DND-41 (cell line): ENCODE measurements at regions not wholly inside any gene's neighbourhood (a gene's known extent, or its start where the extent isn't known, plus 50 kb on each side); places are given as distances from the start of the nearest gene placed in this dataset.

Experiments
- ATAC-seq: fragments of 200-7000 bp; cut with Tn5 transposase; 3 replicates; pipeline ENCODE4 v1.9.1; 2021; ENCODE audit warnings: low read depth; ENCODE audit not compliant: insufficient read depth
- DNase-seq: peaks from one replicate; pipeline ENCODE4 v3.0.0-alpha.2; 2020
- H2AFZ ChIP-seq: 2 replicates; pipeline ENCODE4 v1.6.0; 2012; ENCODE audit warnings: low read depth, low read length
- H3K27ac ChIP-seq: 2 replicates; pipeline ENCODE4 v1.5.1; 2012; ENCODE audit warnings: low read length, inconsistent platforms
- H3K27me3 ChIP-seq: fragments of 200-600 bp; sonication (generic); 2 replicates; pipeline ENCODE4 v1.6.0; 2012; ENCODE audit warnings: low read length, mild to moderate bottlenecking, inconsistent platforms; ENCODE audit not compliant: insufficient read depth, poor library complexity
- H3K36me3 ChIP-seq: 2 replicates; pipeline ENCODE4 v1.5.1; 2012; ENCODE audit warnings: low read length, inconsistent platforms; ENCODE audit not compliant: insufficient read depth
- H3K4me1 ChIP-seq: 2 replicates; pipeline ENCODE4 v1.5.1; 2012; ENCODE audit warnings: mild to moderate bottlenecking, low read length; ENCODE audit not compliant: insufficient read depth
- H3K4me2 ChIP-seq: 2 replicates; pipeline ENCODE4 v1.6.0; 2012; ENCODE audit warnings: mild to moderate bottlenecking, moderate library complexity, low read length, inconsistent platforms; ENCODE audit not compliant: insufficient read depth
- H3K4me3 ChIP-seq, 2 experiments: fragments of 200-600 bp in 1 of 2; shearing (Covaris generic) in 1 of 2; 2 replicates each; pipeline ENCODE4 v1.5.1; 2012 to 2016; ENCODE audit warnings: inconsistent platforms in 2 of 2, low read length in 2 of 2, mild to moderate bottlenecking in 2 of 2, low read depth in 1 of 2, moderate library complexity in 1 of 2
- H3K79me2 ChIP-seq: 2 replicates; pipeline ENCODE4 v1.6.0; 2012; ENCODE audit warnings: low read length, inconsistent platforms; ENCODE audit not compliant: insufficient read depth
- H3K9ac ChIP-seq: 2 replicates; pipeline ENCODE4 v1.6.0; 2012; ENCODE audit warnings: low read depth, mild to moderate bottlenecking, inconsistent platforms, low read length, moderate library complexity
- H3K9me3 ChIP-seq: 2 replicates; pipeline ENCODE4 v1.5.1; 2012; ENCODE audit warnings: low read length, moderate library complexity, mild to moderate bottlenecking, inconsistent platforms; ENCODE audit not compliant: insufficient read depth, severe bottlenecking
- H4K20me1 ChIP-seq: 2 replicates; pipeline ENCODE4 v1.6.0; 2012; ENCODE audit warnings: low read length; ENCODE audit not compliant: insufficient read depth
- CTCF ChIP-seq: IDR thresholded peaks from 2 replicates; pipeline ENCODE4 v1.5.1; 2012; ENCODE audit warnings: borderline replicate concordance, low read length, moderate library complexity, mild to moderate bottlenecking; ENCODE audit not compliant: poor library complexity, severe bottlenecking; ENCODE audit errors: extremely low read depth
- EZH2 ChIP-seq: IDR thresholded peaks from 3 replicates; pipeline ENCODE4 v1.6.1; 2012; ENCODE audit warnings: borderline replicate concordance, low read depth, mild to moderate bottlenecking, moderate library complexity, low read length, inconsistent platforms; ENCODE audit not compliant: severe bottlenecking

GRCh38 chr4:174096456-174096855 lies 187.0 kb downstream of the FBXO8 start:
- Histone ChIP-seq H3K27ac (no peak overlapping the region), H3K4me1 (no peaks in the 10 kb centered on the region), H4K20me1 (no peaks in the 10 kb centered on the region), H2AFZ (no peak overlapping the region), H3K79me2 (no peaks in the 10 kb centered on the region), H3K36me3 (no peaks in the 10 kb centered on the region), H3K27me3 (no peaks in the 10 kb centered on the region), H3K9me3 (no peaks in the 10 kb centered on the region), H3K9ac (no peak overlapping the region), H3K4me2 (no peak overlapping the region), H3K4me3 (no peak overlapping the region)
- TF ChIP-seq EZH2 (no peak), CTCF (no peak)
- ATAC-seq (no peak), DNase-seq (no peak)

DNA sequence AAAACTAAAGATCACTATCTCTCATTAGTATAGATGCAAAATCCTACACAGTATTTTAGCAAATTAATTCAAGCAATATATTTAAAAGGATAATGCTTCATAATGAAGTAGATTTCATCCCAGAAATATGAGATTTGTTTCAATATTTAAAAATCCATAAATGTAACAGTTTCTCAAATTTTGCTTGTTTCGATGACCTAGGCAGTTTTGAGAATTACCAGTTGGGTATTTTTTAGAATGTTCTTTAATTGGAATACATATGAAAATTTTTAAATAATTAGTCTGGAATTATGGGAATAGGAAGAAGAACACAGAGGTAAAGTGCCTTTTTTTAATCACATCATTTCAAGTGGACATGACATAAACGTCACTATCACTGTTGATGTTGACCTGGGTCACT lies 192.3 kb downstream of the FBXO8 start:
- Histone ChIP-seq H3K9ac (no peak overlapping the region), H3K4me1 (no peaks in the 10 kb centered on the region), H3K79me2 (no peaks in the 10 kb centered on the region), H3K27me3 (no peaks in the 10 kb centered on the region), H3K9me3 (no peaks in the 10 kb centered on the region), H3K36me3 (no peaks in the 10 kb centered on the region), H3K27ac (no peak overlapping the region), H3K4me3 (no peak overlapping the region), H3K4me2 (no peak overlapping the region), H2AFZ (no peak overlapping the region), H4K20me1 (no peaks in the 10 kb centered on the region)
- TF ChIP-seq EZH2, result no peak
- TF ChIP-seq CTCF, result no peak
- DNase-seq, result no peak
- no peak for ATAC-seq

DNA sequence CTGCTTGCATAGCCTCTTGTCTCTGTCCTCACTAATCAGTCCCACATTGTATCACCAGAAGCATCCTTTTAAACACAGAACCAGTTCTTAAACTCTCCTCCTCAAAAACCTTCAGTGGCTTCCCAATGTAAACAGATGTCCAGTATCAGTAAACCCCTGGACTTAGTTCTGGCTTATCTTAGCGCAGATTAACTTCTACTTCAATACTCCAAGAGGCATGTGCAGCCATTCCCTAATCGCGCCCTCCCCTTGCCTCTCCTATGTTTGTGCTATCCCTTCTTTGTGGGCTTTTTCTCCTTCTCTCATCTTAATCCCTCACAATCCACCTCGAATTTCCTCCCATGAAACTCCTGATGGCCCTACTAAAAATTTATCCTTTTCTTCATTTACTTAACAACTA lies 193.8 kb downstream of the FBXO8 start:
- Histone ChIP-seq H3K27me3 (no peaks in the 10 kb centered on the region), H3K9ac (no peak overlapping the region), H4K20me1 (no peaks in the 10 kb centered on the region), H3K9me3 (no peaks in the 10 kb centered on the region), H3K36me3 (no peaks in the 10 kb centered on the region), H3K79me2 (no peaks in the 10 kb centered on the region), H2AFZ (no peak overlapping the region), H3K4me2 (no peak overlapping the region), H3K4me3 (no peak overlapping the region), H3K27ac (no peak overlapping the region), H3K4me1 (no peaks in the 10 kb centered on the region)
- ATAC-seq (no peak), DNase-seq (no peak)
- no peak for TF ChIP-seq EZH2
- TF ChIP-seq CTCF, result no peak

GRCh38 chr4:174088795-174089194 lies 194.7 kb downstream of the FBXO8 start:
- no peak overlapping the region for H2AFZ ChIP-seq
- no peaks in the 10 kb centered on the region for H3K36me3 ChIP-seq
- no peaks in the 10 kb centered on the region for H3K4me1 ChIP-seq
- ATAC-seq, result no peak
- H3K27me3 ChIP-seq, result no peaks in the 10 kb centered on the region
- H3K4me2 ChIP-seq, result no peak overlapping the region
- no peaks in the 10 kb centered on the region for H3K9me3 ChIP-seq
- H4K20me1 ChIP-seq, result no peaks in the 10 kb centered on the region
- no peak overlapping the region for H3K4me3 ChIP-seq
- no peak overlapping the region for H3K27ac ChIP-seq
- no peaks in the 10 kb centered on the region for H3K79me2 ChIP-seq
- no peak for DNase-seq
- no peak overlapping the region for H3K9ac ChIP-seq
- TF ChIP-seq CTCF (no peak), EZH2 (no peak)
